HUDEP-2 (cell line): ENCODE measurements at regions not wholly inside any gene's neighbourhood (a gene's known extent, or its start where the extent isn't known, plus 50 kb on each side); places are given as distances from the start of the nearest gene placed in this dataset.
A peak's percentile ranks its signal among the peaks of the same experiment; 100 is the strongest.

Experiments
- DNase-seq, 76 experiments: peaks; one replicate each; lab custom pipeline; 2025; ENCODE audit not compliant: unreplicated experiment in 76 of 76; lab: John Stamatoyannopoulos, UW

GRCh38 chr5:135724617-135725016, 109.8 kb upstream of the SLC25A48 start:
- DNase-seq: peak in 1 of 76 experiments; percentile 10

GRCh38 chr5:135723491-135723890, 111.0 kb upstream of the SLC25A48 start:
- DNase-seq: no peak

GRCh38 chr5:135721548-135722090, 112.8 kb upstream of the SLC25A48 start:
- DNase-seq: no peak

- DNase-seq: no peak
These were observed 114.3 kb upstream of the SLC25A48 start for GRCh38 chr5:135720191-135720590.

- DNase-seq: no peak
These were observed 114.9 kb upstream of the SLC25A48 start for GRCh38 chr5:135719428-135720063.

GRCh38 chr5:135718651-135719050, 115.8 kb upstream of the SLC25A48 start:
- no peak for DNase-seq

GRCh38 chr5:135718151-135718550, 116.3 kb upstream of the SLC25A48 start:
- no peak for DNase-seq

GRCh38 chr5:135715267-135716055, 119.0 kb upstream of the SLC25A48 start:
- no peak for DNase-seq

GRCh38 chr5:135714126-135714894, 120.2 kb upstream of the SLC25A48 start:
- no peak for DNase-seq

GRCh38 chr5:135713161-135713915, 121.1 kb upstream of the SLC25A48 start:
- no peak for DNase-seq

- no peak for DNase-seq
These were observed 122.6 kb upstream of the SLC25A48 start for GRCh38 chr5:135711911-135712310.

GRCh38 chr5:135710045-135710675, 124.3 kb upstream of the SLC25A48 start:
- no peak for DNase-seq

- no peak for DNase-seq
These were observed 125.3 kb upstream of the SLC25A48 start for GRCh38 chr5:135709208-135709575.

- no peak for DNase-seq
These were observed 125.8 kb upstream of the SLC25A48 start for GRCh38 chr5:135708481-135709207.

GRCh38 chr5:135707302-135707701, 127.2 kb upstream of the SLC25A48 start:
- no peak for DNase-seq

- DNase-seq: no peak
These were observed 127.6 kb upstream of the SLC25A48 start for GRCh38 chr5:135706893-135707292.

- no peak for DNase-seq
These were observed 127.7 kb upstream of the CXCL14 start for GRCh38 chr5:135706474-135706873.

- DNase-seq: no peak
These were observed 127.2 kb upstream of the CXCL14 start for GRCh38 chr5:135705941-135706466.

- no peak for DNase-seq
These were observed 126.4 kb upstream of the CXCL14 start for GRCh38 chr5:135705141-135705631.
